ENCODE measurements at regions not wholly inside any gene's neighbourhood (a gene's known extent, or its start where the extent isn't known, plus 50 kb on each side); places are given as distances from the start of the nearest gene placed in this dataset.

- TF ChIP-seq, protein P1, sequence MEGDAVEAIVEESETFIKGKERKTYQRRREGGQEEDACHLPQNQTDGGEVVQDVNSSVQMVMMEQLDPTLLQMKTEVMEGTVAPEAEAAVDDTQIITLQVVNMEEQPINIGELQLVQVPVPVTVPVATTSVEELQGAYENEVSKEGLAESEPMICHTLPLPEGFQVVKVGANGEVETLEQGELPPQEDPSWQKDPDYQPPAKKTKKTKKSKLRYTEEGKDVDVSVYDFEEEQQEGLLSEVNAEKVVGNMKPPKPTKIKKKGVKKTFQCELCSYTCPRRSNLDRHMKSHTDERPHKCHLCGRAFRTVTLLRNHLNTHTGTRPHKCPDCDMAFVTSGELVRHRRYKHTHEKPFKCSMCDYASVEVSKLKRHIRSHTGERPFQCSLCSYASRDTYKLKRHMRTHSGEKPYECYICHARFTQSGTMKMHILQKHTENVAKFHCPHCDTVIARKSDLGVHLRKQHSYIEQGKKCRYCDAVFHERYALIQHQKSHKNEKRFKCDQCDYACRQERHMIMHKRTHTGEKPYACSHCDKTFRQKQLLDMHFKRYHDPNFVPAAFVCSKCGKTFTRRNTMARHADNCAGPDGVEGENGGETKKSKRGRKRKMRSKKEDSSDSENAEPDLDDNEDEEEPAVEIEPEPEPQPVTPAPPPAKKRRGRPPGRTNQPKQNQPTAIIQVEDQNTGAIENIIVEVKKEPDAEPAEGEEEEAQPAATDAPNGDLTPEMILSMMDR (IDR thresholded peaks at IDR 0.05): no peak
- TF ChIP-seq POLR2A (IDR thresholded peaks at IDR 0.05): no peak
Measured at GRCh38 chr13:100983111-100983510, 308.5 kb upstream of the TMTC4 start.
